Sciatic nerve (tissue), 2 donors: ENCODE measurements at regions not wholly inside any gene's neighbourhood (a gene's known extent, or its start where the extent isn't known, plus 50 kb on each side); places are given as distances from the start of the nearest gene placed in this dataset.
"Not testable (repeated sequence)": the region's sequence is repeated elsewhere in the genome, so short reads cannot be mapped to it uniquely, and the experiment has no call there.

Experiments used
- ATAC-seq: fragments of 200-7000 bp; cut with Tn5 transposase; one replicate; pipeline ENCODE4 v1.9.1; 2020; ENCODE audit warnings: mild to moderate bottlenecking, moderate library complexity
- DNase-seq: peaks from one replicate; pipeline ENCODE4 v3.0.0-alpha.2; 2020; ENCODE audit warnings: low spot score
- intact Hi-C: fragments of 100-400 bp; cut with DNase I; formaldehyde crosslinking; loops from one replicate; pipeline ENCODE4 v1.14.2; 2022
- donor health status: DM: no; HTN: no; CAD: no.
- donor health status: DM: no; HTN: no; CAD: no.

DNA sequence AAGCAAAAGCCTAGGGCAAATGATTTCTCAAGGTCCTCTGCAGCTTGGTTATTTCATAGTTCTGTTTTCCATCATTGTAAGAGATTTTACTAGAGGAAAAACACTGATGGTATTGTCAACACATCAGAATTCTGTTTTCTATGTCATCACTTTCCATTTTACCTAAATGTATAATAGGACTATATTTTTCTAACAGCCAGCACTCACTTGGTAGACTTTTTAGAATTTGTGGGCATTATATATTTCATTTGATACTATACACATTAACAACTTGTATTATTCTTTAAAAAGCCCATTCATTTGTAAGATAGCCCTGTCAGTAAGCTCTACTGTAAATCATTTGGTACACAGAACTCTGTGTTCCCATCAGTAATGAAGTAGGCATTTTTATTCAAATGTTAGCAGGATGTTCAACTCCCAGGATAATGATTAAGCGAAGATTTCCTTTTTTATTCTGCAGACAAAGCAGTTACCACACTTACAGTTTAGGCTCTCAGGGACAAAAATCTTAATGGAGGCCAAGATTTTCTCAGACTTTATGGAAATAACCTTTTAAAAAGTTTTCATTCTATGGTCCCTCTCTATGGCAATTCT, 143.6 kb upstream of the TEX13C start:
- DNase-seq, result no peak
- no peak for ATAC-seq
- intact Hi-C loops, result no loop called here

DNA sequence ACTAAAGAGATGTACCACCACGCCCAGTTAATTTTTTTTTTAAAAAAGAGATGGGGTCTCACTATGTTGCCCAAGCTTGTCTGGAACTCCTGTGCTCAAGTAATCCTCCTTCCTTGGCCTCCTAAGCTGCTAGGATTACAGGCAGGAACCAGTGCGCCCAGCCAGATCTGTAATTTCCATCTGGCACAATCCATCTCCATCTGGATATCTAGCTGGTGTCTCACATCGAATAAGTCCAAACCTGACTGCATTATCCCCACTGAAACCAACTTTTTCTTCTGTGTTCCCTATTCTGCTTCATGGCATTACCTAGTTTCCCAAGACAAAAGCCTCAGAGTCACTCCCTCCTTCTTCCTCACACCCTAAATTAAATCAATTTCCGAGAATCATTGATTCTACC, 125.8 kb upstream of the TEX13C start:
- intact Hi-C loops, result no loop called here
- no peak for DNase-seq
- ATAC-seq, result no peak

DNA sequence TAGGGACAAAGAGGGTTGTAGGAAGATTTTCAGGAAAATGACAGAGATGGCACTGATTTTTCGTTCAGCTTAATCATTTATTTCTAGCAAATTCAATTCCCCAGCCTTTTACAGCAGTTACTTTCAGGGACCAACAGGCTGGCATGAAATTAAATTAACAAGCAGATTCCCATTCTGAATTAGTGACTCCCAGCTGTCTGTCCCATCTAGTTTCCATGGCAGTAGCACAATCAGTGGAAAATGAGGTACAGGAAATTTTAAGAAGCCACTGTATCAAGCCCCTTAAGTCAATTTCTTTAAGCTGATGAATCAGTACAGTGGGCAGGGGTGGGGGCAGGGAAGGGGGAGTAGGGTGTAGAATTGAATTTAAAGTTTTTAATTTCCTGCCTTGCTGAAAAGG, 121.1 kb upstream of the TEX13C start:
- intact Hi-C loops, result no loop called here
- DNase-seq, result no peak
- ATAC-seq, result no peak

DNA sequence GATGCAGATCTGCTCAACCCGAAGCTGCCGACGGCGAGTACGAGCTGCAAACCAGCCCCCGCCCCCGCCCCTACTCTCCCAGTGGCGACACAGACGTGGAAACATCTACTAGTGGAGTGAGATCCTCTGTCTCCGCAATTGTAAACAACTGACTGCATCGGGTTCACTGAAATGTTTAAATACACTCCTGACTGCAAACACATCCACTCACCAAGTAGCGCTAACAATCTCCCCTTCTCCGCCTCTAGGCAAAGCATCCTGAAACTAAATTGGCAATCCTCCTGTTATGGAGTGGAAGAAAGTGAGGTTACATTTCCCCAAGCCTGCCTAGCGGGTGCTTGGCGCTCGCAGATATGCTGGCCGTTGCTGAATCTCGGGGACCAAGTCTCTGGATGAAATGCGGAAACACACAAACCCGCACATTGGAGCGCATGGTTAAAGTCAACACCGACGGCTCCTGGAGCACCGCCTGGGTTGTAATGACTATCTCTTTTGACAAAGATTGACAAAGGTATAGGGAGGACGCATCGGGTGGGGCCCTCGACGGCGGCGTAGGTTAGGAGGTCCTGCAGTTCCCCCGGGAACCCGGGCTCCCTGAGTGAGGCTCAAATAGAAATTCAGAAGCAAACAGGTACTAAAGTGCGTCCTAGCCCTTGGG, 117.0 kb upstream of the TEX13C start:
- intact Hi-C loops, result no loop called here
- ATAC-seq, result no peak

DNA sequence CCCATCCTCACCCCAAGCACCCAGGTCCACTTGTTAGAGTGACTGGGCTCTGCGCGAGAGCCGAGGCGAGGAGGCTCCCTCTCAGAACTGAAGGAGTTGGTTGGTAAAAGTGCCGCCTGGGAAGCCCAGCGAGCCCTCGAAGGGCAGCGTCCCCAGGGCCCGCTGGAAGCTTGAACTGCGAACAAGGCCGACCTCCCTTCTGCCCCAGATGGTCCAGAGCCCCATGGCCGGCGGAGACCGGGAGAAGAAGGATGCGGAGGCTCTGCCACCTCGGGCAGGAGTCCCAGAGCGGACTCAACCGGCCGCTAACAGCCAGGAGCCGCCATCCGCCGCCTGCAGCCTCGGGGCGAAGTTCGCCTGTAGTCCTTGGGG, 116.3 kb upstream of the TEX13C start:
- no peak for DNase-seq
- ATAC-seq, result no peak
- intact Hi-C loops, result no loop called here

More for the DNA sequence above, 117.0 kb upstream of the TEX13C start:
- DNase-seq, result no peak

DNA sequence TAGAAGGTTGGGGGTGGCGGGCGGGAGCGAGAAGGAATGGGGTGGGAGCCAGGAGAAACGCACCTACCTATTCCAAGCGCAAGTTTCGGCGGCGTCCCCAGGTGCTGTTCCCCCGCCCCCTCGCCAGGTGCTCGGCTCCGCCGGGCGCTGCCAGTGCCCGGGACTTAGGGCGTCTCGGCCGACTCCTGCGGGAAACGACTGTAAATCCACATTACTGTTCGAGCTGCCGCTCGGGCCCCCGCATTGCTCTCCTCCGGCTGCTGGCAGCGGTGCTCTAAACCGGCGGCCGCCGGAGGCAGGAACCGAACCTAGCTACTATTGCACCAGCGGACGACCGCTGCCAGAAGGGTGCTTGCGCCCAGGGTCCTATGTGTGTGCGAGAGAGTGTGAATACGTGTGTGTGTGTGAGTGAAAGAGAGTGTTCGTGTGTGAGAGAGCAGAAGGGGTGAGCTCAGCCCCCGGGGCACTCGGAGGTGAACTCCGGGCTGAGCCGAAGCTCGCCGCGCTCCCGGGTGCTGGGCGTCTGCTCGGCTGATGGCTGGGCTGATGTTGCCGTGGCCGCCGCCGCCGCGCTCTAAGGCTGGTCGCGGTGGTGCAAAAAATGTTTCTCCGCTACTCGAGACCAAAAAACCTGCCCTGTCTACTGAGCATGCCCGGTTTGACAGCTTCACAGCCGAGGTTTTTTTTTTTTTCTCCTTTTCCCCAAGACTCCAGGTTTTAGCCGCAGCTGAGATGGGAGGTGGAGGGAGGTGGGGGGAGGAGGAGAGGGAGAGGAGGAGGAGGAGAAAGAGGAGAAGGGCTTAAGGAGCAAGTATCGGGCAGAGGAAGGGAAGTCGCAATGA, 115.7 kb upstream of the TEX13C start:
- DNase-seq (peak; percentile 57), ATAC-seq (peak; percentile 71)
- intact Hi-C loops, result no loop called here

DNA sequence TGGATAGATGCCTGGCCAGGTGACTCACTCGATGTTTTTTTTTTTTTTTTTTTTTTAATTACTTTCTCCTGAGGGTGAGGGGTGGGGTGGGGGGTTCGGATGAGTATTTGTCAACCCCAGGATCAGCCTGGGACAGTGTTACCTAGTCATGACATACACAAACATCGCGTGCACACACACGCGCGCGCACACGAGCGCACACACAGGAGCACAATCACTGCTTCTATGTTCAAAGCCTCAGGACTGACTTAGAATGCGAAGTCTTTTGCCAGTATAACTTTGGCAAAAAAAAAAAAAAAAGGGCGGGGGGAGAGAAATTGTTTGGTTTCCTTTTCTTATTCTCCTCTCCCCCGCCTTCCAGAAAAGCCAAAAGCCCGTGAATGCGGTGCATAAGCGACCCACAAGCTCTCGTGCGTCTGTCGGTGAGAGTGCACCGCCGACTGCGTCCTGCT, 115.0 kb upstream of the TEX13C start:
- no peak for ATAC-seq
- intact Hi-C loops, result no loop called here
- no peak for DNase-seq

DNA sequence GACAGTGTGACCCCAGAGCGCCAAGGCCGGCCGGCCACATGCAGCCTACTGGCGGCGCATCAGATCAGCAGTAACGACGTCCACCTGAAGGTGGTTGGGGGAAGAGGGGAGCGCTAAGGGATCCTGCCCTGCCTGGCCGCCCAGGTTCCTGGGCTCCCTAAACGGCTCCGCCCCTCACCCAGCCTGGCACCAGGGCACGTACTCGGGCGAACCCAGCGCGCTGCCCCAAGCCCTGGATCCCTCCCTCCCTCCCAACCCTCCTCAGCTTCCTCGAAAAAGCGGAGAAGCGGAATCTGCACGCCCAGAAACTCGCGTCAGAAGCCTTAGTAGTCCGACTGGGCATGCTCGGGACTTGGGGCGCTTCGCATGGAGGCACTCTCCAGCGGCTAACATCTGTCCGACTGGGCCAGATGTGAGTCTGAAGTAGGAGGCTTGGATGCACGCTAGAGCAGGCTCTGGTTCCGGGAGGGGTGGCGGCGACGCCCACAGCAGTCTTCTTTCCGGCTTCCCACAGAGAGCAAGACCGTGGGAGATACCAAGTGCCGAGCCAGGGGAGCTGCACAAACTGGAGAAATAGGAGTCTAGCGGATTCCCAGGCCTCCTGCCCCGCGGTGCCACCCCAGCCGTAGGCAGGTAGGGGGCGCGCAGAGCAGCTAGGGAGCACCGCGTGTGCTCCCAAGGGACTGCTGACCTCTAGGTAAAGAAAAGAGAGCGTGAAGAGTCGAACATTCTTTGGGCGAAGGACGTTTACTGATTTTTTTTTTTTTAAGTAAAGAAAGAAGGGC, 114.3 kb upstream of the TEX13C start:
- DNase-seq (peak; percentile 62), ATAC-seq (peak; percentile 72)
- intact Hi-C loops, result no loop called here

DNA sequence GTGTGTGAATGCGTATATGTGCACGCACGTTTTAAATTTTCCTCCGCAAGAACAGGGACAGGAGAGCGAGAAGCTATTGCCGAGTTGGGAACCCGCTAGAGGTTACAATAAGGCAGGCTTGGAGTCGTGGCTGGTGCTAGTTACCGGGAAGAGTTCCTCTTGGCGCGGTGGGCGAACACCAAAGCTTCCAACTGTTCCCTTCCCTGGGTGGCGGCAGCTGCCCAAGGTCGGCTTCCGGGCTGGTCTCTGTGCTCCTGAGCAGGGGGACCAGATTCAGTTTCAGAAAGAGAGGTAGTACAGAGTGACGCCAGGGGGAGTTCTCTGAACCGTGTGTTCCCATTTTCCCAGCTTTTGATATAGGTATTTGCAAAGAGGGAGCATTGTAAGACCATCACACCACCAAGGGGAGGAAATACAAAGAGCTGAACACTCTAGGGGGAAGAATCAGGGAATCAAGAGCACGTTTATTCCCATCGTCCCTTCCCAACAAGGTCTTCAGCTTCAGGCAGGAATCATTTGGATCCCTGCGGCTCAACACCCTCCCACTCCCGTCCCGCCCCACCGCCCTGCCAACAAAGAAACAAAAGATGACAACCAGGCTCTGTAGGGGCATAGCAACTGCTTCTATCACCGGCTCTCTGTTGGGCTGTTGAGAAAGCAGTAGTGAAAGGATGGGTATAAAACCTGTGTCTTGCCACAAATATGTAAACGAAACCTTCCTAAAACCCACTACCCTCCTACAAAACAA, 113.6 kb upstream of the TEX13C start:
- ATAC-seq (peak; percentile 11), DNase-seq (no peak)
- intact Hi-C loops, result no loop called here

DNA sequence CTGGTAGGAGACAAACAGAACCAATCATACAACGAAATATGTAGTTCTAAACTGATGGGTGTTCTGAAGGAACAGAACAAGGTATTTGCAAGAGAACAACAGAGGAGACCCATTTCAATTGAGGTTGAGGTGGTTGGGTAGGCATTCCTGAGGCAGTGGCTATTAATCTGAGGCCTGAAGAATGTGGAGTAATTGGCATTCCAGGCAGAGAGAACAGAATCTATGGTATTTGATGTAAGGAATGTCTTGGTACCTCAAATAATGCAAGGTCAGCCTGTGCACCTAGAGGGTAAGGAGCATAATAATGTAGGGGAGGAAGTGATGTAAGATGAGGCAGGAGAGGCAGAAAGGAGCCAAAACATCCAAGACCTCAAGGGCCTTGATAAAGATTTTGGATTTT, 109.5 kb upstream of the TEX13C start:
- DNase-seq (no peak), ATAC-seq (no peak)
- intact Hi-C loops, result no loop called here

DNA sequence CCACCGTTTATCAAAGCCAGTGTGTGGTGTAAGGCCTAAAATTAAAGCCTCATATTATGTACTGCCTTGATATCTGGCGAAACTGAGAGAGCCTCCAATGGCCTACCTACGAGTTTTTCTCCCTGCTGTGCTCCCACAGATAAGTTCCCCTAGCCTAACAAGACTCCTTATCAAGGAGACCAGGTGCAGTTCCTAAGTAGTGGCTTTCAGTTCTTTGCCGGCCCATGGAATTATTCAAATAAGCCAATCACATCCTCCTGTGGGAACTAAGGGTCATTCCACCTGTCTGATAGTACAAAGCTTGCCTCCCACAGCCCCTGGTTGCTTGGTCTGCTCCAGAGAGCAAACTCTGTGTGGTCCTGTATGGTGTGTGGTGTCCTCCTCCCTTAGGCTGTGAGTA, 99.8 kb upstream of the TEX13C start:
- DNase-seq (no peak), ATAC-seq (no peak)
- intact Hi-C loops, result no loop called here

DNA sequence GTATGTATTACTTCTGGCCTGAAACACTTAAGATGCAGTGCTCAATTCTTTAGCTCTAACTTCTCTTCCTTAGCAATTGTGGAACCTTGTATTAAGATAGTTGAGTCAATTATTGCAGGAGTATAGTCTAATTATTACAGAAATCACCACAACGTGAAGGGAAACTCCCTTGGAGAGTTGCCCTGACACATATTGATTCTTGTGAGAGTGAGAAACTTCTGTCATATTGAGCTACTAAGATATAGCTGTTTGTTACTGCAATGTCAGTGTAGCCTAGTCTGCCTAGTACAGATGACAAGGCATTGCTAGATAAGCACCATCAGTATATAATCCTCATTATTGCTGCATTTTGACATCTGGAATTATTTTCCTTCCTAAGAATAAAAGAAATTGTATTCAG, 82.7 kb upstream of the TEX13C start:
- intact Hi-C loops, result no loop called here
- ATAC-seq (no peak), DNase-seq (no peak)

DNA sequence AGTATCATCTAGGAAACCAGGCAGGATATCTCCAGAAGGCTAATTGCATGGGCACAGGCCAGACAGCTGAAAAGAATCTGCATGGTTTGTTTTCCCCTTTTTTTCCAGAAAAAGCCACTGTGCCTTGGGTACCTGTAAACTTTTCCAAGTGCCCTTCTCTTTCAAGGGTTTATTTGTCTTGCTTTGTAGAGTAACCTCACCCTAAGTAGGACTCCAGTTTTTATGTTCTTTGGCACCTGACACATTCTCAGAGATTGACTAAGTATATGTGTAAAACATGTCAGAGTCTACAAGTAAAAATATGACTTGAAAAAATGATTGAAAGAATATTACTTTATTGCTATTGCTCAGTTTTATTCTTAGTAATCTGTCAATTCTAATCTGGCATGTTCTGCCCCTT, 70.7 kb upstream of the TEX13C start:
- intact Hi-C loops, result no loop called here
- DNase-seq (no peak), ATAC-seq (no peak)

DNA sequence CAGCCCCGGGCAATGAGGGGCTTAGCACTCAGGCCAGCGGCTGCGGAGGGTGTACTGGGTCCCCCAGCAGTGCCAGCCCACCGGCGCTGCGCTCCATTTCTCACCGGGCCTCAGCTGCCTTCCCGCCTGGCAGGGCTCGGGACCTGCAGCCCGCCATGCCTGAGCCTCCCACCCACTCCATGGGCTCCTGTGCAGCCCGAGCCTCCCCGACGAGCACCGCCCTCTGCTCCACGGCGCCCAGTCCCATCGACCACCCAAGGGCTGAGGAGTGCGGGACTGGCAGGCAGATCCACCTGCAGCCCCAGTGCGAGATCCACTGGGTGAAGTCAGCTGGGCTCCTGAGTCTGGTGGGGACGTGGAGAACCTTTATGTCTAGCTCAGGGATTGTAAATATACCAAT, 63.9 kb upstream of the TEX13C start:
- ATAC-seq, intact Hi-C loops, DNase-seq: not testable (repeated sequence)

DNA sequence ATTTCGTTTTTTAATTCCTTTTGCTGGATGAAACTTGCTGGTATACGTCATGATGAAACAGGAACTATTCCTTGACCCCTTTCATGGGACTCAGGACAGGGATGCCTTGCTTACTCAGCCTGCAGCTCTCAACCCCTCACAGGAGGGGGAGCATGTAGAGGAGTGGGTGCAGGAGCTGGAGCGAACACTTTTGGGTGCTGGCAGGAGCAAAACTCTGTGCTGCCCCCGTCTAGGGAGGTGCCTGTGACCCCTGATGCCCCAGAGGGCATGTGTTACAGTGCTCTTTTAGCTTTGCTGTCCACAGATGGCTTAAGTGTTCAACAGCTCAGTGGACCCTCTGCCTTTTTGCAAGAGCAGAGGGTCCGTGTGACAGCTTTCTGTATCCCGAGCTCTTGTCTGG, 56.8 kb upstream of the TEX13C start:
- DNase-seq (no peak), ATAC-seq (no peak)
- intact Hi-C loops, result no loop called here

DNA sequence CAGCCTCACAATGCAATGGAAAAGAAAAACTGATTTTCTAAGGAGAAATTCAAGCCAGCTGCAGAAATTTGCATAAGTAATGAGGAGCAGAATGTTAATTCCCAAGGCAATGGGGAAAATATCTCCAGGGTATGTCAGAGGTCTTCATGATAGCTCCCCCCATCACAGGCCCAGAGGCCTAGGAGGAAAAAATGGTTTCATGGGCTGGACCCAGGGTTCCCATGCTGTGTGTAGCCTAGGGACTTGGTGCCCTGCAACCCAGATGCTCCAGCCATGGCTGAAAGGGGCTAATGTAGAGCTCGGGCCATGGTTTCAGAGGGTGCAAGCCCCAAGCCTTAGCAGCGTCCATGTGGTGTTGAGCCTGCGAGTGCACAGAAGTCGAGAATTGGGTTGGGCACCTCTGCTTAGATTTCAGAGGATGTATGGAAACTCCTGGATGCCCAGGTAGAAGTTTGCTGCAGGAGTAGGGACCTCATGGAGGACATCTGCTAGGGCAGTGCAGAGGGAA, 53.5 kb upstream of the TEX13C start:
- intact Hi-C loops, result no loop called here
- no peak for DNase-seq
- ATAC-seq, result no peak
